ENCODE measurements at regions not wholly inside any gene's neighbourhood (a gene's known extent, or its start where the extent isn't known, plus 50 kb on each side); places are given as distances from the start of the nearest gene placed in this dataset.
A peak's percentile ranks its signal among the peaks of the same experiment; 100 is the strongest.

GRCh38 chr3:187912007-187912406, 166.7 kb upstream of the BCL6 start:
- ATAC-seq (no peak), DNase-seq (no peak)
- Histone ChIP-seq H3K9me3 (no peaks in the 10 kb centered on the region), H3K4me3 (no peak overlapping the region), H3K4me1 (ENCODE audit: low read depth) (peaks cover 9% of the 10 kb centered on the region), H3K36me3 (ENCODE audit: low read depth) (no peaks in the 10 kb centered on the region)
- intact Hi-C loops (cut with DNase I, micrococcal nuclease) = no loop called here
- TF ChIP-seq, protein P1, sequence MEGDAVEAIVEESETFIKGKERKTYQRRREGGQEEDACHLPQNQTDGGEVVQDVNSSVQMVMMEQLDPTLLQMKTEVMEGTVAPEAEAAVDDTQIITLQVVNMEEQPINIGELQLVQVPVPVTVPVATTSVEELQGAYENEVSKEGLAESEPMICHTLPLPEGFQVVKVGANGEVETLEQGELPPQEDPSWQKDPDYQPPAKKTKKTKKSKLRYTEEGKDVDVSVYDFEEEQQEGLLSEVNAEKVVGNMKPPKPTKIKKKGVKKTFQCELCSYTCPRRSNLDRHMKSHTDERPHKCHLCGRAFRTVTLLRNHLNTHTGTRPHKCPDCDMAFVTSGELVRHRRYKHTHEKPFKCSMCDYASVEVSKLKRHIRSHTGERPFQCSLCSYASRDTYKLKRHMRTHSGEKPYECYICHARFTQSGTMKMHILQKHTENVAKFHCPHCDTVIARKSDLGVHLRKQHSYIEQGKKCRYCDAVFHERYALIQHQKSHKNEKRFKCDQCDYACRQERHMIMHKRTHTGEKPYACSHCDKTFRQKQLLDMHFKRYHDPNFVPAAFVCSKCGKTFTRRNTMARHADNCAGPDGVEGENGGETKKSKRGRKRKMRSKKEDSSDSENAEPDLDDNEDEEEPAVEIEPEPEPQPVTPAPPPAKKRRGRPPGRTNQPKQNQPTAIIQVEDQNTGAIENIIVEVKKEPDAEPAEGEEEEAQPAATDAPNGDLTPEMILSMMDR (IDR thresholded peaks at IDR 0.05) = no peak

DNA sequence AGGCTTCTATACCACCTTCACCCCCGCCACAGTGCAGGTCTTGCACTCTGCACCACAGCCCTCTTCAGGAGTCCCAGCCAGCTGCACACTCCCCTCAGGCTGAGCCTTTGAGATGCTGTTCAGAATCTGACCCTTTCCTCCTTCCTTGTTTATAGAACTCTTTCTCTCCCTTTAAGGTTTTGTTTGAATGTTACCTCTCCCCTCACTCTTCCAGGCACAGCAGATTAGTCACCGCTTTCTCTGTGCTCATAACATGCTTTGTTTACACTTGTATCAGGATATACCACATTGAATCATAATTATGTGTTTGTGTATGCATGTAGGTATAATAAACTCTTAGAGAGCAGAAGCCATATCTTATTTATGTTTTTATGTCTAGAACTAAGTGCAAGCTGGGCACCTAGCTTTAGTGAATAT, 168.4 kb upstream of the BCL6 start:
- peak; percentile 92 for ATAC-seq
- H3K36me3 ChIP-seq (ENCODE audit: low read depth) = no peaks in the 10 kb centered on the region
- peak in 1 of 3 donors; percentile 36 for DNase-seq
- no peaks in the 10 kb centered on the region for H3K9me3 ChIP-seq
- TF ChIP-seq, protein P1 (IDR thresholded peaks at IDR 0.05) = no peak
- H3K4me3 ChIP-seq = no peak overlapping the region
- intact Hi-C loops (cut with DNase I, micrococcal nuclease) = no loop called here
- peaks cover 9% of the 10 kb centered on the region for H3K4me1 ChIP-seq (ENCODE audit: low read depth)

- intact Hi-C loops (cut with DNase I, micrococcal nuclease) = no loop called here
- DNase-seq = no peak
- ATAC-seq = no peak
- no peaks in the 10 kb centered on the region for H3K9me3 ChIP-seq
- peaks cover 9% of the 10 kb centered on the region for H3K4me1 ChIP-seq (ENCODE audit: low read depth)
- no peaks in the 10 kb centered on the region for H3K36me3 ChIP-seq (ENCODE audit: low read depth)
- TF ChIP-seq, protein P1 (IDR thresholded peaks at IDR 0.05) = no peak
- H3K4me3 ChIP-seq = no peak overlapping the region
These were observed 169.0 kb upstream of the BCL6 start for GRCh38 chr3:187914231-187914630.

DNA sequence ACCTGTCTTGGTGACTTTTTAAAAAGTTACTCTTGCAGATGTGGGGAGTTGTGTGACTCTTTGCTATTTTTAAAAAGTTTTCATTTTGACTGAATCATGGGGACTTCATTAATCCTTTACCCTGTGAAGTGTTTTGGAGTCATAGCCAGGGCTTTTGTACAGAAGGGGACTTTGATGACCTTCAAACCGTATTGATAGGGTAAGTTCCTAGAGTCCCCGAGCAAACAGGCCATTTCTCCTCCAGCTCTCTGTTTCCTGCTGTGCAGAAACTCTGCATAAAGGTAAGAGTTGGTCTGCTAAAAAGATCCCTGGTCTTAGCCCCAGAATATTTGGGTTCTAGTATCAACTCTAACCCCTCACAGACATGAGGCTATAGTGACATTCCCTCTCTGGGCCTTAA, 170.8 kb upstream of the BCL6 start:
- DNase-seq (no peak), ATAC-seq (no peak)
- H3K4me3 ChIP-seq = no peak overlapping the region
- no peaks in the 10 kb centered on the region for H3K36me3 ChIP-seq (ENCODE audit: low read depth)
- no peaks in the 10 kb centered on the region for H3K9me3 ChIP-seq
- intact Hi-C loops (cut with DNase I, micrococcal nuclease) = no loop called here
- TF ChIP-seq, protein P1 (IDR thresholded peaks at IDR 0.05) = no peak
- peaks cover 9% of the 10 kb centered on the region for H3K4me1 ChIP-seq (ENCODE audit: low read depth)

GRCh38 chr3:187918081-187918644, 172.9 kb upstream of the BCL6 start:
- TF ChIP-seq, protein P1 (IDR thresholded peaks at IDR 0.05) = no peak
- peaks cover 5% of the 10 kb centered on the region for H3K4me1 ChIP-seq (ENCODE audit: low read depth)
- no peak for DNase-seq
- no peak for ATAC-seq
- H3K4me3 ChIP-seq = no peak overlapping the region
- intact Hi-C loops (cut with DNase I, micrococcal nuclease) = no loop called here
- no peaks in the 10 kb centered on the region for H3K36me3 ChIP-seq (ENCODE audit: low read depth)
- H3K9me3 ChIP-seq = no peaks in the 10 kb centered on the region

GRCh38 chr3:187919048-187919447, 173.8 kb upstream of the BCL6 start:
- H3K4me3 ChIP-seq = no peak overlapping the region
- H3K9me3 ChIP-seq = peaks cover under 1% of the 10 kb centered on the region
- peak; percentile 75 for ATAC-seq
- DNase-seq = peak in 1 of 3 donors; percentile 28
- H3K4me1 ChIP-seq (ENCODE audit: low read depth) = no peaks in the 10 kb centered on the region
- intact Hi-C loops (cut with DNase I, micrococcal nuclease) = no loop called here
- TF ChIP-seq, protein P1 (IDR thresholded peaks at IDR 0.05) = no peak
- no peaks in the 10 kb centered on the region for H3K36me3 ChIP-seq (ENCODE audit: low read depth)
